ENCODE measurements at regions not wholly inside any gene's neighbourhood (a gene's known extent, or its start where the extent isn't known, plus 50 kb on each side); places are given as distances from the start of the nearest gene placed in this dataset.

GRCh38 chr21:19767546-19767945 lies 1230.7 kb upstream of the NCAM2 start:
- TF ChIP-seq SUZ12 (IDR thresholded peaks at IDR 0.05) (no peak), ZNF384 (IDR thresholded peaks at IDR 0.05) (no peak), TARDBP (IDR thresholded peaks at IDR 0.05) (no peak), FOXA1 (IDR thresholded peaks at IDR 0.05) (no peak), L3MBTL2 (conservative IDR thresholded peaks at IDR 0.05) (no peak), NFRKB (IDR thresholded peaks at IDR 0.05) (no peak), SP1 (IDR thresholded peaks at IDR 0.05) (no peak), FOXM1 (IDR thresholded peaks at IDR 0.05; ENCODE audit: borderline replicate concordance) (no peak), HDGF (IDR thresholded peaks at IDR 0.05; ENCODE audit: borderline replicate concordance) (no peak), PKNOX1 (IDR thresholded peaks at IDR 0.05) (no peak), BHLHE40 (IDR thresholded peaks at IDR 0.05; ENCODE audit: borderline replicate concordance) (no peak), FOXK2 (IDR thresholded peaks at IDR 0.05) (no peak), LEF1 (IDR thresholded peaks at IDR 0.05; ENCODE audit: borderline replicate concordance) (no peak), ARNT (IDR thresholded peaks at IDR 0.05) (no peak)

All from HEK293T (cell line).